Left ventricle myocardium inferior (tissue), 1 donor: ENCODE measurements at regions not wholly inside any gene's neighbourhood (a gene's known extent, or its start where the extent isn't known, plus 50 kb on each side); places are given as distances from the start of the nearest gene placed in this dataset.
A peak's percentile ranks its signal among the peaks of the same experiment; 100 is the strongest.

Source experiments
- DNase-seq: peaks from one replicate; pipeline ENCODE4 v3.0.0-alpha.2; 2020
- H3K27ac ChIP-seq: fragments of 200-600 bp; replicated peaks from 2 replicates; pipeline ENCODE4 v1.8.0; 2021
- H3K27me3 ChIP-seq: fragments of 200-600 bp; 2 replicates; pipeline ENCODE4 v1.8.0; 2021; ENCODE audit warnings: low read depth
- H3K36me3 ChIP-seq: fragments of 200-600 bp; 2 replicates; pipeline ENCODE4 v1.8.0; 2021
- H3K4me1 ChIP-seq: fragments of 200-600 bp; 2 replicates; pipeline ENCODE4 v1.8.0; 2021
- H3K4me3 ChIP-seq: fragments of 200-600 bp; 2 replicates; pipeline ENCODE4 v1.8.0; 2021; ENCODE audit warnings: mild to moderate bottlenecking, moderate library complexity
- H3K9me3 ChIP-seq: fragments of 200-600 bp; replicated peaks from 2 replicates; pipeline ENCODE4 v1.8.0; 2021
- CTCF ChIP-seq: fragments of 200-600 bp; IDR thresholded peaks from 2 replicates; pipeline ENCODE4 v1.8.0; 2021; ENCODE audit warnings: antibody characterized with exemption, mild to moderate bottlenecking, borderline replicate concordance
- intact Hi-C: fragments of 100-400 bp; cut with micrococcal nuclease; formaldehyde crosslinking; loops from one replicate; pipeline ENCODE4 v1.11.0; 2022
- donor health status: DM: no; HTN: yes; CAD: no; lungs with severe emphysema.

GRCh38 chr2:168346725-168347477 is 99.5 kb upstream of the STK39 start:
- peak; percentile 88 for TF ChIP-seq CTCF
- Histone ChIP-seq H3K27me3 (no peaks in the 10 kb centered on the region), H3K36me3 (no peaks in the 10 kb centered on the region), H3K4me3 (peak overlapping the region; percentile 67), H3K27ac (peak overlapping the region; percentile 52), H3K9me3 (no peaks in the 10 kb centered on the region), H3K4me1 (peaks cover 6% of the 10 kb centered on the region)
- peak; percentile 42 for DNase-seq
- intact Hi-C loops, result loop anchor here (5.0 kb wide), 2 partner anchors 410 to 575 kb away; no protein-coding TSS in a partner anchor

- H3K9me3 ChIP-seq, result peaks cover 3% of the 10 kb centered on the region
- no peak for DNase-seq
These were observed 100.7 kb upstream of the STK39 start for GRCh38 chr2:168348076-168348475.

GRCh38 chr2:168350380-168350779 is 103.0 kb upstream of the STK39 start:
- Histone ChIP-seq H3K27ac (no peak overlapping the region), H3K4me3 (no peak overlapping the region), H3K4me1 (peaks cover 6% of the 10 kb centered on the region), H3K36me3 (no peaks in the 10 kb centered on the region), H3K9me3 (peaks cover 10% of the 10 kb centered on the region), H3K27me3 (no peaks in the 10 kb centered on the region)
- TF ChIP-seq CTCF, result no peak
- intact Hi-C loops, result loop anchor here (10.0 kb wide), 1 partner anchor 334 kb away; no protein-coding TSS in a partner anchor
- no peak for DNase-seq

More at GRCh38 chr2:168348076-168348475, 100.7 kb upstream of the STK39 start:
- H3K27ac ChIP-seq, result no peak overlapping the region
- intact Hi-C loops, result loop anchor here (5.0 kb wide), 2 partner anchors 409 to 574 kb away; no protein-coding TSS in a partner anchor
- peak; percentile 62 for TF ChIP-seq CTCF
- H3K27me3 ChIP-seq, result no peaks in the 10 kb centered on the region
- no peaks in the 10 kb centered on the region for H3K36me3 ChIP-seq
- H3K4me1 ChIP-seq, result peaks cover 6% of the 10 kb centered on the region
- H3K4me3 ChIP-seq, result no peak overlapping the region

- Histone ChIP-seq H3K4me3 (no peak overlapping the region), H3K27me3 (no peaks in the 10 kb centered on the region), H3K9me3 (peaks cover 10% of the 10 kb centered on the region), H3K36me3 (no peaks in the 10 kb centered on the region), H3K4me1 (no peaks in the 10 kb centered on the region), H3K27ac (no peak overlapping the region)
- DNase-seq, result no peak
- TF ChIP-seq CTCF, result no peak
- intact Hi-C loops, result loop anchor here (10.0 kb wide), 1 partner anchor 332 kb away; no protein-coding TSS in a partner anchor
These were observed 102.8 kb upstream of the CERS6 start for GRCh38 chr2:168353251-168353650.

- H3K27ac ChIP-seq, result no peak overlapping the region
- no peak for DNase-seq
- no peak for TF ChIP-seq CTCF
- H3K4me3 ChIP-seq, result no peak overlapping the region
- intact Hi-C loops, result loop anchor here (10.0 kb wide), 1 partner anchor 330 kb away; no protein-coding TSS in a partner anchor
- no peaks in the 10 kb centered on the region for H3K27me3 ChIP-seq
- H3K4me1 ChIP-seq, result no peaks in the 10 kb centered on the region
- no peaks in the 10 kb centered on the region for H3K36me3 ChIP-seq
- H3K9me3 ChIP-seq, result peaks cover 10% of the 10 kb centered on the region
These were observed 101.6 kb upstream of the CERS6 start for GRCh38 chr2:168354499-168354898.
